OCI-LY7 (cell line): ENCODE measurements at regions not wholly inside any gene's neighbourhood (a gene's known extent, or its start where the extent isn't known, plus 50 kb on each side); places are given as distances from the start of the nearest gene placed in this dataset.

ENCODE experiments used
- EZH2phosphoT487 ChIP-seq: fragments of 200-600 bp; sonication (generic); IDR thresholded peaks from 2 replicates; pipeline ENCODE4 v1.6.1; 2018; ENCODE audit warnings: low read depth, borderline replicate concordance, mild to moderate bottlenecking, mixed run types, antibody characterized with exemption, low read length, moderate library complexity, mixed read lengths
- TF ChIP-seq, protein P1 (sequence below): fragments of 200-600 bp; sonication (generic); conservative IDR thresholded peaks from 2 replicates; pipeline ENCODE4 v1.5.1; 2014; ENCODE audit warnings: mild to moderate bottlenecking, antibody characterized with exemption, low read length, moderate library complexity, mixed read lengths

GRCh38 chr2:150232321-150232720 is 255.1 kb downstream of the RND3 start:
- TF ChIP-seq, protein P1, sequence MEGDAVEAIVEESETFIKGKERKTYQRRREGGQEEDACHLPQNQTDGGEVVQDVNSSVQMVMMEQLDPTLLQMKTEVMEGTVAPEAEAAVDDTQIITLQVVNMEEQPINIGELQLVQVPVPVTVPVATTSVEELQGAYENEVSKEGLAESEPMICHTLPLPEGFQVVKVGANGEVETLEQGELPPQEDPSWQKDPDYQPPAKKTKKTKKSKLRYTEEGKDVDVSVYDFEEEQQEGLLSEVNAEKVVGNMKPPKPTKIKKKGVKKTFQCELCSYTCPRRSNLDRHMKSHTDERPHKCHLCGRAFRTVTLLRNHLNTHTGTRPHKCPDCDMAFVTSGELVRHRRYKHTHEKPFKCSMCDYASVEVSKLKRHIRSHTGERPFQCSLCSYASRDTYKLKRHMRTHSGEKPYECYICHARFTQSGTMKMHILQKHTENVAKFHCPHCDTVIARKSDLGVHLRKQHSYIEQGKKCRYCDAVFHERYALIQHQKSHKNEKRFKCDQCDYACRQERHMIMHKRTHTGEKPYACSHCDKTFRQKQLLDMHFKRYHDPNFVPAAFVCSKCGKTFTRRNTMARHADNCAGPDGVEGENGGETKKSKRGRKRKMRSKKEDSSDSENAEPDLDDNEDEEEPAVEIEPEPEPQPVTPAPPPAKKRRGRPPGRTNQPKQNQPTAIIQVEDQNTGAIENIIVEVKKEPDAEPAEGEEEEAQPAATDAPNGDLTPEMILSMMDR: no peak
- TF ChIP-seq EZH2phosphoT487: no peak
